ENCODE measurements at regions not wholly inside any gene's neighbourhood (a gene's known extent, or its start where the extent isn't known, plus 50 kb on each side); places are given as distances from the start of the nearest gene placed in this dataset.

DNA sequence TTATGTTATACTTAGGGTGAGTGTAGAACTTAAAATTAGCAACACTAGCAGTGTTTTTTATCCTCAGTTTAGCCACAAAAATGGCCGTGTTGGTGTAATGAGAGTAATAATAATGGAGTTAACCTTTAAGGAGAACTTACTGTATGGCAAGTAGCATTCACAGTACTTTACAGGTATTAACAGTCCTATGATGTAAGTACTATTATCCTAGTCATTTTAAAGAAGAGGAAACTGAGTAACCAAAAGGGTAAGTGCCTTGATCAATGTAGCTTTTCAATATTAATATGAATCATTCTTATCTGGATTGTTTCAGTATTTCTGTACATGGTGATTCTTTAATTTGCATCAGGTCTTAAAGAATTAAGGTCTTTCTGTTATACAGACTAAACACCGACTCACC lies 170.3 kb downstream of the CD47 start:
- CTCF ChIA-PET (ENCODE audit: unreplicated experiment), result no interaction called here
- Histone ChIP-seq H3K4me1 (ENCODE audit: insufficient read depth, low read length, poor library complexity, severe bottlenecking) (no peaks in the 10 kb centered on the region), H2AFZ (ENCODE audit: low read length) (no peak overlapping the region), H3K9me2 (ENCODE audit: insufficient read depth, low read length) (no peaks in the 10 kb centered on the region), H3K27ac (ENCODE audit: low read depth, low read length, poor library complexity, severe bottlenecking) (no peak overlapping the region), H3K9me3 (ENCODE audit: low read length) (no peaks in the 10 kb centered on the region), H3K79me2 (ENCODE audit: insufficient read depth, low read depth, low read length) (no peaks in the 10 kb centered on the region), H3K4me2 (ENCODE audit: low read length) (no peak overlapping the region), H4K20me1 (ENCODE audit: insufficient read depth, low read length) (no peaks in the 10 kb centered on the region), H3K4me3 (ENCODE audit: low read depth, low read length, poor library complexity, severe bottlenecking) (no peak overlapping the region), H3K36me3 (ENCODE audit: insufficient read depth, low read length) (no peaks in the 10 kb centered on the region)
- BruUV-seq (replicated peaks), result no TSS peak
- DNase-seq (ENCODE audit: low spot score), result no peak
- TF ChIP-seq CTCF (conservative IDR thresholded peaks at IDR 0.05; ENCODE audit: low read length) (no peak), EZH2phosphoT487 (IDR thresholded peaks at IDR 0.05; ENCODE audit: borderline replicate concordance, low read depth, low read length) (no peak)
- intact Hi-C loops (cut with micrococcal nuclease; ENCODE audit: unreplicated experiment), result no loop called here
- POLR2A ChIA-PET, result interaction anchor here (1.0 kb wide), 1 partner anchor 106 kb away, joined by 3 read pairs; no protein-coding TSS in a partner anchor

- TF ChIP-seq EZH2phosphoT487 (IDR thresholded peaks at IDR 0.05; ENCODE audit: borderline replicate concordance, low read depth, low read length) (no peak), CTCF (conservative IDR thresholded peaks at IDR 0.05; ENCODE audit: low read length) (no peak)
- H3K9me2 ChIP-seq (ENCODE audit: insufficient read depth, low read length), result no peaks in the 10 kb centered on the region
- no peak overlapping the region for H3K27ac ChIP-seq (ENCODE audit: low read depth, low read length, poor library complexity, severe bottlenecking)
- H3K79me2 ChIP-seq (ENCODE audit: insufficient read depth, low read depth, low read length), result no peaks in the 10 kb centered on the region
- H3K36me3 ChIP-seq (ENCODE audit: insufficient read depth, low read length), result no peaks in the 10 kb centered on the region
- POLR2A ChIA-PET, result no interaction called here
- H3K4me2 ChIP-seq (ENCODE audit: low read length), result no peak overlapping the region
- CTCF ChIA-PET (ENCODE audit: unreplicated experiment), result no interaction called here
- no peaks in the 10 kb centered on the region for H4K20me1 ChIP-seq (ENCODE audit: insufficient read depth, low read length)
- H3K4me1 ChIP-seq (ENCODE audit: insufficient read depth, low read length, poor library complexity, severe bottlenecking), result no peaks in the 10 kb centered on the region
- H3K9me3 ChIP-seq (ENCODE audit: low read length), result no peaks in the 10 kb centered on the region
- intact Hi-C loops (cut with micrococcal nuclease; ENCODE audit: unreplicated experiment), result no loop called here
- no peak for DNase-seq (ENCODE audit: low spot score)
- BruUV-seq (replicated peaks), result no TSS peak
- H3K4me3 ChIP-seq (ENCODE audit: low read depth, low read length, poor library complexity, severe bottlenecking), result no peak overlapping the region
- H2AFZ ChIP-seq (ENCODE audit: low read length), result no peak overlapping the region
Observed at GRCh38 chr3:107919239-107919638, 171.6 kb downstream of the CD47 start.

- Histone ChIP-seq H3K9me3 (ENCODE audit: low read length) (no peaks in the 10 kb centered on the region), H3K4me2 (ENCODE audit: low read length) (no peak overlapping the region), H3K9me2 (ENCODE audit: insufficient read depth, low read length) (no peaks in the 10 kb centered on the region), H3K79me2 (ENCODE audit: insufficient read depth, low read depth, low read length) (no peaks in the 10 kb centered on the region), H4K20me1 (ENCODE audit: insufficient read depth, low read length) (no peaks in the 10 kb centered on the region), H3K4me1 (ENCODE audit: insufficient read depth, low read length, poor library complexity, severe bottlenecking) (no peaks in the 10 kb centered on the region), H3K4me3 (ENCODE audit: low read depth, low read length, poor library complexity, severe bottlenecking) (no peak overlapping the region), H2AFZ (ENCODE audit: low read length) (no peak overlapping the region), H3K27ac (ENCODE audit: low read depth, low read length, poor library complexity, severe bottlenecking) (no peak overlapping the region), H3K36me3 (ENCODE audit: insufficient read depth, low read length) (no peaks in the 10 kb centered on the region)
- no peak for DNase-seq (ENCODE audit: low spot score)
- TF ChIP-seq EZH2phosphoT487 (IDR thresholded peaks at IDR 0.05; ENCODE audit: borderline replicate concordance, low read depth, low read length) (no peak), CTCF (conservative IDR thresholded peaks at IDR 0.05; ENCODE audit: low read length) (no peak)
- intact Hi-C loops (cut with micrococcal nuclease; ENCODE audit: unreplicated experiment), result no loop called here
- CTCF ChIA-PET (ENCODE audit: unreplicated experiment), result no interaction called here
- POLR2A ChIA-PET, result no interaction called here
- no TSS peak for BruUV-seq (replicated peaks)
Observed at GRCh38 chr3:107916171-107916570, 174.7 kb downstream of the CD47 start.

All from OCI-LY7 (cell line).